ENCODE measurements at regions not wholly inside any gene's neighbourhood (a gene's known extent, or its start where the extent isn't known, plus 50 kb on each side); places are given as distances from the start of the nearest gene placed in this dataset.

DNA sequence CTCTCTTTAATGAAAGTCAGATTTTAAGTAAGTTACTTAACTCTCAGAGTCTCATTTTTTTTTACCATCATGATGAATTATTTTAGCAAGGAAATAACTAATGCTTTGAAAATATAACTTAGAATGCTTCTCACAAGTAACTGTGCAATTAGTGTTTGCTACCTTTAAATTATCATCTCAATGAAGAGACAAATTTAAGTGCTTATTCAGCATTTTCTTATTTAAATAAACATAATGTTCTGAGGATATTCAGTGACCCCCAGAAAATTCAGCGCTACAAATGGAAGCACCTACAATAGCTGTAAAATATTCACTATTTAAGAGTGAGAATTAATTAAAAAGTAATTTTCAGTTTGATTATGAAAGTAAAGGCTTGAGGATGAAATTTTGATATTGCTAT lies 527.2 kb downstream of the SLITRK1 start:
- CTCF ChIA-PET, result no interaction called here
- WGBS (ENCODE audit: insufficient coverage), result no CpG with 5 or more reads among the region's 1 CpG
- peaks cover 7% of the 10 kb centered on the region for H3K9me3 Mint-ChIP-seq (ENCODE audit: insufficient read depth)
- intact Hi-C loops (cut with micrococcal nuclease), result no loop called here
- Histone ChIP-seq H3K79me2 (ENCODE audit: control insufficient read depth, insufficient read depth, low read length) (no peaks in the 10 kb centered on the region), H2AFZ (ENCODE audit: insufficient read depth, low read depth, low read length, poor library complexity, severe bottlenecking) (no peak overlapping the region), H3K4me1 (ENCODE audit: control insufficient read depth in 2 of 2, insufficient read depth in 2 of 2, low read length in 2 of 2) (no peaks in the 10 kb centered on the region), H4K20me1 (ENCODE audit: control insufficient read depth, insufficient read depth, low read length, poor library complexity, severe bottlenecking) (no peaks in the 10 kb centered on the region), H3K4me2 (replicated peaks; ENCODE audit: low read depth, low read length, poor library complexity, severe bottlenecking) (no peak overlapping the region), H3K27ac (ENCODE audit: low read length in 2 of 2) (no peak overlapping the region), H3K9ac (ENCODE audit: low read length) (no peak overlapping the region), H3K4me3 (ENCODE audit: control extremely low read depth in 1 of 5, extremely low read depth in 1 of 5, insufficient read depth in 1 of 5, low read depth in 2 of 5, low read length in 4 of 5) (no peak overlapping the region), H3K9me3 (ENCODE audit: control extremely low read depth in 1 of 3, control insufficient read depth in 2 of 3, insufficient read depth in 1 of 3, low read length in 2 of 3) (no peaks in the 10 kb centered on the region), H3K36me3 (replicated peaks in 1 of 2; ENCODE audit: control extremely low read depth in 1 of 2, control insufficient read depth in 1 of 2, extremely low read depth in 1 of 2, insufficient read depth in 2 of 2, low read length in 1 of 2) (no peaks in the 10 kb centered on the region), H3K27me3 (replicated peaks in 1 of 4; ENCODE audit: control extremely low read depth in 1 of 4, control insufficient read depth in 3 of 4, insufficient read depth in 4 of 4, low read length in 3 of 4) (no peaks in the 10 kb centered on the region)
- no peak for TF ChIP-seq CTCF (IDR thresholded peaks at IDR 0.05)
- no peak for TF ChIP-seq EZH2 (IDR thresholded peaks at IDR 0.05; ENCODE audit: borderline replicate concordance, insufficient read depth, low read depth, low read length, poor library complexity, severe bottlenecking)
- DNase-seq, result no peak
- no peaks in the 10 kb centered on the region for H3K27me3 Mint-ChIP-seq
- ATAC-seq (ENCODE audit: low read depth), result no peak
- no peak overlapping the region for H3K4me3 Mint-ChIP-seq
- POLR2A ChIA-PET, result no interaction called here
- H3K27ac Mint-ChIP-seq, result no peak overlapping the region
- no peaks in the 10 kb centered on the region for H3K4me1 Mint-ChIP-seq

DNA sequence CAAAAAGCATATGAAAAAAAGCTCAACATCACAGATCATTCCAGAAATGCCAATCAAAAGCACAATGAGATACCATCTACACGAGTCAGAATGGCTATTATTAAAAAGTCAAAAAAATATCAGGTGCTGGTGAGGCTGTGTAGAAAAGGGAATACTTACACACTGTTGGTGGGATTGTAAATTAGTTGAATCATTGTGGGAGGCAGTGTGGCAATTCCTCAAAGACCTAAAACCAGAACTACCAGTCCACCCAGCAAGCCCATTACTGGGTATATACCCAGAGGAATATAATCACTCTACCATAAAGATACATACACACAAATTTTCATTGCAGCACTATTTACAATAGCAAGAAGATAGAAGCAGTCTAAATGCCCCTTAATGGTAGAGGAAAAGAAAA lies 529.9 kb downstream of the SLITRK1 start:
- TF ChIP-seq EZH2 (IDR thresholded peaks at IDR 0.05; ENCODE audit: borderline replicate concordance, insufficient read depth, low read depth, low read length, poor library complexity, severe bottlenecking), result no peak
- TF ChIP-seq CTCF (IDR thresholded peaks at IDR 0.05), result no peak
- H3K27ac Mint-ChIP-seq, result no peak overlapping the region
- H3K27me3 Mint-ChIP-seq, result no peaks in the 10 kb centered on the region
- Histone ChIP-seq H3K79me2 (ENCODE audit: control insufficient read depth, insufficient read depth, low read length) (no peaks in the 10 kb centered on the region), H3K4me3 (ENCODE audit: control extremely low read depth in 1 of 5, extremely low read depth in 1 of 5, insufficient read depth in 1 of 5, low read depth in 2 of 5, low read length in 4 of 5) (no peak overlapping the region), H3K9me3 (ENCODE audit: control extremely low read depth in 1 of 3, control insufficient read depth in 2 of 3, insufficient read depth in 1 of 3, low read length in 2 of 3) (no peaks in the 10 kb centered on the region), H3K4me2 (replicated peaks; ENCODE audit: low read depth, low read length, poor library complexity, severe bottlenecking) (no peak overlapping the region), H3K9ac (ENCODE audit: low read length) (no peak overlapping the region), H2AFZ (ENCODE audit: insufficient read depth, low read depth, low read length, poor library complexity, severe bottlenecking) (no peak overlapping the region), H3K27me3 (replicated peaks in 1 of 4; ENCODE audit: control extremely low read depth in 1 of 4, control insufficient read depth in 3 of 4, insufficient read depth in 4 of 4, low read length in 3 of 4) (no peaks in the 10 kb centered on the region), H3K4me1 (ENCODE audit: control insufficient read depth in 2 of 2, insufficient read depth in 2 of 2, low read length in 2 of 2) (no peaks in the 10 kb centered on the region), H3K36me3 (replicated peaks in 1 of 2; ENCODE audit: control extremely low read depth in 1 of 2, control insufficient read depth in 1 of 2, extremely low read depth in 1 of 2, insufficient read depth in 2 of 2, low read length in 1 of 2) (no peaks in the 10 kb centered on the region), H4K20me1 (ENCODE audit: control insufficient read depth, insufficient read depth, low read length, poor library complexity, severe bottlenecking) (no peaks in the 10 kb centered on the region), H3K27ac (ENCODE audit: low read length in 2 of 2) (no peak overlapping the region)
- ChIA-PET CTCF (no interaction called here), POLR2A (no interaction called here)
- no CpG with 5 or more reads among the region's 1 CpG for WGBS (ENCODE audit: insufficient coverage)
- DNase-seq (no peak), ATAC-seq (ENCODE audit: low read depth) (no peak)
- peaks cover 6% of the 10 kb centered on the region for H3K9me3 Mint-ChIP-seq (ENCODE audit: insufficient read depth)
- H3K4me1 Mint-ChIP-seq, result no peaks in the 10 kb centered on the region
- H3K4me3 Mint-ChIP-seq, result no peak overlapping the region
- intact Hi-C loops (cut with micrococcal nuclease), result no loop called here
